GM23338 (cell line): ENCODE measurements at regions not wholly inside any gene's neighbourhood (a gene's known extent, or its start where the extent isn't known, plus 50 kb on each side); places are given as distances from the start of the nearest gene placed in this dataset.

ENCODE experiments used
- CREB1 ChIP-seq: fragments of 250-450 bp; sonication (Bioruptor Pico); IDR thresholded peaks from 2 replicates; pipeline ENCODE4 v1.5.0; 2020; ENCODE audit warnings: low read depth, mild to moderate bottlenecking, moderate library complexity
- CTCF ChIP-seq, 2 experiments: fragments of 200-600 bp in 1 of 2; sonication (generic) in 1 of 2; conservative IDR thresholded peaks; 2 replicates each; pipeline versions ENCODE4 v1.5.1 to v1.6.1; 2016 to 2017; ENCODE audit warnings: antibody characterized with exemption in 2 of 2, low read depth in 2 of 2, mild to moderate bottlenecking in 2 of 2, moderate library complexity in 1 of 2
- ETS1 ChIP-seq: IDR thresholded peaks from 2 replicates; pipeline ENCODE4 v1.6.1; 2016; ENCODE audit warnings: antibody characterized with exemption
- EZH2 ChIP-seq: fragments of 200-600 bp; sonication (generic); IDR thresholded peaks from one replicate; pipeline ENCODE4 v1.8.0; 2017; ENCODE audit warnings: antibody characterized with exemption, mild to moderate bottlenecking, low read depth; ENCODE audit not compliant: unreplicated experiment
- EZH2phosphoT487 ChIP-seq: fragments of 200-600 bp; sonication (generic); IDR thresholded peaks from one replicate; pipeline ENCODE4 v1.8.1; 2018; ENCODE audit warnings: antibody characterized with exemption; ENCODE audit not compliant: unreplicated experiment
- JUNB ChIP-seq: IDR thresholded peaks from one replicate; pipeline ENCODE4 v1.6.1; 2016; ENCODE audit warnings: antibody characterized with exemption; ENCODE audit not compliant: unreplicated experiment
- NANOG ChIP-seq: IDR thresholded peaks from 2 replicates; pipeline ENCODE4 v1.6.1; 2016; ENCODE audit warnings: antibody characterized with exemption, borderline replicate concordance
- POLR2AphosphoS5 ChIP-seq: IDR thresholded peaks from 2 replicates; pipeline ENCODE4 v1.6.1; 2016; ENCODE audit warnings: antibody characterized with exemption, low read depth
- REST ChIP-seq: IDR thresholded peaks from one replicate; pipeline ENCODE4 v1.6.1; 2018; ENCODE audit warnings: antibody characterized with exemption; ENCODE audit not compliant: unreplicated experiment
- STAT1 ChIP-seq: IDR thresholded peaks from one replicate; pipeline ENCODE4 v1.6.1; 2016; ENCODE audit warnings: antibody characterized with exemption; ENCODE audit not compliant: unreplicated experiment
- ZNF114 ChIP-seq: fragments of 250-450 bp; sonication (Bioruptor Pico); IDR thresholded peaks from 2 replicates; pipeline ENCODE4 v1.5.0; 2020; ENCODE audit warnings: mild to moderate bottlenecking, moderate library complexity
- ZNF331 ChIP-seq: fragments of 250-450 bp; sonication (Bioruptor Pico); IDR thresholded peaks from 2 replicates; pipeline ENCODE4 v1.5.0; 2020; ENCODE audit warnings: low read depth, mild to moderate bottlenecking, moderate library complexity
- ZNF462 ChIP-seq: fragments of 250-450 bp; sonication (Bioruptor Pico); IDR thresholded peaks from 2 replicates; pipeline ENCODE4 v1.5.0; 2020; ENCODE audit warnings: mild to moderate bottlenecking, moderate library complexity

- TF ChIP-seq ZNF331 (CRISPR knock-in tag): no peak
- no peak for TF ChIP-seq CTCF (conservative IDR thresholded peaks at IDR 0.05; ENCODE audit: low read depth in 2 of 2)
- no peak for TF ChIP-seq EZH2
- no peak for TF ChIP-seq REST
- TF ChIP-seq ZNF114 (CRISPR knock-in tag): no peak
- no peak for TF ChIP-seq POLR2AphosphoS5
- TF ChIP-seq STAT1: no peak
- no peak for TF ChIP-seq NANOG
- no peak for TF ChIP-seq EZH2phosphoT487
- TF ChIP-seq CREB1 (CRISPR knock-in tag): no peak
- no peak for TF ChIP-seq JUNB
- TF ChIP-seq ZNF462 (CRISPR knock-in tag): no peak
- TF ChIP-seq ETS1: no peak
Measured at GRCh38 chr2:82485701-82486100, 1973.4 kb downstream of the SUCLG1 start.
